ENCODE measurements at regions not wholly inside any gene's neighbourhood (a gene's known extent, or its start where the extent isn't known, plus 50 kb on each side); places are given as distances from the start of the nearest gene placed in this dataset.

DNA sequence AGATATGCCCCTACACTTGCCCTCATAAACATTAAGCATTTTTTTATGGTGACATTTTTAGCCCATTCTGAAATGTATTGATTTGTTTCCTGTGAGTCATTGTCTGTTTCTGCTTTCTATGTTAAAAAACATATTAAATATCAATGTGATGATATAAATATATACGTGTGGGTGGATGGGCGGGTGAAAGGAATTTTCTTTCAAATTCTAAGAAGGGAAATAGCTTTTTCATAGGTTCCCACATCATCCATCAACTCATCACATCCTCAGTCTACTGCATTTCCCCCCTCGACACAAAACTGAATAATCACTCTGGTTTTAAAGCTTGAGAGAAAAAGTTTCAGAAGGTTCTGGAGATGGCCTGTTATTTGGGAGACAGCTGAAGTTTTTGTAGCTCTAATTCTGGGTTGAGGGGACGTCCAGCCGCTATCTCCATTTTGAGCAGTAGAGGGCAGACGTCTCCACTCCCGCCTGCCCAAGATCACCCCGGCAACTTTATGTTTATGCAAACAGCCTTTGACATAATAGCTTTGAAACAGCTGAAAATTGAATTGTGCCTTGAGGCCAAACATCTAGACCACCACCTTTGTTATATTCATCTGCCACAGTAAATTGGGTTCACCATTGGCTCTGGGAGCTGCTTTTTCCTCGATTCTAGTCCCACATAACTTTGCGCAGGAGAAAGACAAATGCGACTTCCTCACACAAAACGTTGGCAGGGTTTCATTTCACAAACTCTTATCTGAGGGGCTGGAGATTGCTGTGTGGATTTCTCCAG, 216.2 kb upstream of the CLINT1 start:
- no peaks in the 10 kb centered on the region for H3K27me3 ChIP-seq (replicated peaks; ENCODE audit: insufficient read depth)
- H4K20me1 ChIP-seq (ENCODE audit: insufficient read depth) = no peaks in the 10 kb centered on the region
- H3K9ac ChIP-seq = peak overlapping the region; percentile 81
- H3K79me2 ChIP-seq (ENCODE audit: insufficient read depth) = no peaks in the 10 kb centered on the region
- no peaks in the 10 kb centered on the region for H3K9me3 ChIP-seq (ENCODE audit: low read depth)
- H3K27ac ChIP-seq = peak overlapping the region; percentile 91
- peak overlapping the region; percentile 86 for H2AFZ ChIP-seq
- H3K9me2 ChIP-seq (ENCODE audit: insufficient read depth) = no peaks in the 10 kb centered on the region
- peak overlapping the region; percentile 70 for H3K4me2 ChIP-seq (ENCODE audit: unreplicated experiment)
- peaks cover 14% of the 10 kb centered on the region for H3K4me1 ChIP-seq (ENCODE audit: insufficient read depth)
- H3K4me3 ChIP-seq = peak overlapping the region; percentile 48
- H3F3A ChIP-seq (ENCODE audit: insufficient read depth) = 0 out of 2 replicates have a peak, but pooled peaks cover 18% of the 10 kb centered on the region
- DNase-seq = peak; percentile 89
- in situ Hi-C loops (cut with MboI) = no loop called here
- no peaks in the 10 kb centered on the region for H3K36me3 ChIP-seq (ENCODE audit: low read depth)
- TF ChIP-seq EZH2 (IDR thresholded peaks at IDR 0.05; ENCODE audit: insufficient read depth, poor library complexity, severe bottlenecking) (no peak), EZH2phosphoT487 (IDR thresholded peaks at IDR 0.05; ENCODE audit: insufficient read depth, low read depth) (0 out of 2 replicates have a peak, but pooled peaks have one; percentile 40)
- WGBS, 2 experiments (ENCODE audit: low coverage in 1 of 2, low lambda C conversion rate in 2 of 2, missing lambda C conversion rate in 2 of 2) = 13 to 15% methylated on average over 12 of the region's 12 CpGs

GRCh38 chr5:158074597-158074991, 215.6 kb upstream of the CLINT1 start:
- DNase-seq = no peak
- WGBS, 2 experiments (ENCODE audit: low coverage in 1 of 2, low lambda C conversion rate in 2 of 2, missing lambda C conversion rate in 2 of 2) = 88 to 96% methylated on average over 2 of the region's 2 CpGs
- Histone ChIP-seq H3K9me2 (ENCODE audit: insufficient read depth) (no peaks in the 10 kb centered on the region), H3K4me2 (ENCODE audit: unreplicated experiment) (peak overlapping the region; percentile 70), H3K4me1 (ENCODE audit: insufficient read depth) (peaks cover 14% of the 10 kb centered on the region), H3K9me3 (ENCODE audit: low read depth) (no peaks in the 10 kb centered on the region), H3F3A (ENCODE audit: insufficient read depth) (0 out of 2 replicates have a peak, but pooled peaks cover 18% of the 10 kb centered on the region), H3K4me3 (no peak overlapping the region), H3K27me3 (replicated peaks; ENCODE audit: insufficient read depth) (no peaks in the 10 kb centered on the region), H3K9ac (peak overlapping the region; percentile 81), H3K36me3 (ENCODE audit: low read depth) (no peaks in the 10 kb centered on the region), H3K79me2 (ENCODE audit: insufficient read depth) (no peaks in the 10 kb centered on the region), H3K27ac (peak overlapping the region; percentile 91), H2AFZ (peak overlapping the region; percentile 86; the same call in 1 of the 2 replicates), H4K20me1 (ENCODE audit: insufficient read depth) (no peaks in the 10 kb centered on the region)
- in situ Hi-C loops (cut with MboI) = no loop called here
- TF ChIP-seq EZH2phosphoT487 (IDR thresholded peaks at IDR 0.05; ENCODE audit: insufficient read depth, low read depth) = no peak
- TF ChIP-seq EZH2 (IDR thresholded peaks at IDR 0.05; ENCODE audit: insufficient read depth, poor library complexity, severe bottlenecking) = no peak

DNA sequence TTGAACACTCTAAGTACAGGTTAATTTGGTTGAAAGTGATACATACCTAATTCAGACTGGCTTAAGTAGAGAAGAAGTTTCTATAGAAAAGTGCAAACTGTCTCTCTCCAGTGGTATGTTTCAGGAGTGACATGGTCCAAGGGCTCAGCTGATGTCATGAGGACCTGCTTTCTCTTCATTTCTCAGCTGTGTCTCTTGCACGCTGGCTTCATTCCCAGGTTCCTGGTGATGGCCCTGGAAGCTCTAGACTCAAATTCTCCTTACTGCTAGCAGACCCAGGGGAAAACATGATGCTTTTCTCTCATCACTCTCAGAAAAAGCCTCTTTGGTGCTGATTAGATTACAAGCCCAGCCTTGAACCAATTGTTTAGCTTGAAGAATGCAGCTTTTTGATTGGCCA, 211.9 kb upstream of the CLINT1 start:
- no peaks in the 10 kb centered on the region for H3K9me3 ChIP-seq (ENCODE audit: low read depth)
- no peaks in the 10 kb centered on the region for H3K79me2 ChIP-seq (ENCODE audit: insufficient read depth)
- 90 to 91% methylated on average over 1 of the region's 1 CpG for WGBS, 2 experiments (ENCODE audit: low coverage in 1 of 2, low lambda C conversion rate in 2 of 2, missing lambda C conversion rate in 2 of 2)
- H3K9ac ChIP-seq = no peak overlapping the region
- no peak overlapping the region for H3K4me3 ChIP-seq
- no peaks in the 10 kb centered on the region for H3K9me2 ChIP-seq (ENCODE audit: insufficient read depth)
- no peak overlapping the region for H3K27ac ChIP-seq
- peaks cover 17% of the 10 kb centered on the region for H3K4me1 ChIP-seq (ENCODE audit: insufficient read depth)
- H3F3A ChIP-seq (ENCODE audit: insufficient read depth) = 0 out of 2 replicates have a peak, but pooled peaks cover 16% of the 10 kb centered on the region
- in situ Hi-C loops (cut with MboI) = no loop called here
- no peak for DNase-seq
- H3K27me3 ChIP-seq (replicated peaks; ENCODE audit: insufficient read depth) = no peaks in the 10 kb centered on the region
- no peak overlapping the region for H3K4me2 ChIP-seq (ENCODE audit: unreplicated experiment)
- TF ChIP-seq EZH2phosphoT487 (IDR thresholded peaks at IDR 0.05; ENCODE audit: insufficient read depth, low read depth) (no peak), EZH2 (IDR thresholded peaks at IDR 0.05; ENCODE audit: insufficient read depth, poor library complexity, severe bottlenecking) (no peak)
- no peaks in the 10 kb centered on the region for H4K20me1 ChIP-seq (ENCODE audit: insufficient read depth)
- H2AFZ ChIP-seq = no peak overlapping the region
- H3K36me3 ChIP-seq (ENCODE audit: low read depth) = no peaks in the 10 kb centered on the region

DNA sequence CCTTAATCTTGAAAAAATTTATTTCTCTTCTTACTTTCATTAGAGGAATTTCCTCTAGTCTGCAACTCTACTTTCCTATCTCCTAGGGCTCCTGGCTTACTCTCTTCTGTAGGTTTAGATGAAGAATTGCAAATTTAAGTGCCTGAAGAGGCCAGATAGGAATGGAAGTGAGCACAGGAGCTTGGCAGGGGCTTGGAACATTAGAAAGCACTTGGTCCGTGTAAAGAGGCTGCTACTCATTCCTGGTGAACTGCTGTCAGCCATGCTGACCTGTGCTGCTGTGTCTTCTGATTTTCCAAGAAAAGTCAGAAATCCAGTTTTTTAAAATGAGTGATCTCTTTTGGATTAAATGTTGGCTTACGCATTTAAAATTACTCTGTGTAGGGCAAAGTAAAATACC, 210.9 kb upstream of the CLINT1 start:
- 96 to 98% methylated on average over 2 of the region's 2 CpGs for WGBS, 2 experiments (ENCODE audit: low coverage in 1 of 2, low lambda C conversion rate in 2 of 2, missing lambda C conversion rate in 2 of 2)
- Histone ChIP-seq H3K4me2 (ENCODE audit: unreplicated experiment) (no peak overlapping the region), H3K9ac (no peak overlapping the region), H3K4me3 (no peak overlapping the region), H3K27me3 (replicated peaks; ENCODE audit: insufficient read depth) (no peaks in the 10 kb centered on the region), H3K9me2 (ENCODE audit: insufficient read depth) (no peaks in the 10 kb centered on the region), H3K79me2 (ENCODE audit: insufficient read depth) (no peaks in the 10 kb centered on the region), H2AFZ (no peak overlapping the region), H3K27ac (no peak overlapping the region), H3F3A (ENCODE audit: insufficient read depth) (0 out of 2 replicates have a peak, but pooled peaks cover 10% of the 10 kb centered on the region), H3K4me1 (ENCODE audit: insufficient read depth) (peaks cover 10% of the 10 kb centered on the region), H3K36me3 (ENCODE audit: low read depth) (no peaks in the 10 kb centered on the region), H4K20me1 (ENCODE audit: insufficient read depth) (no peaks in the 10 kb centered on the region), H3K9me3 (ENCODE audit: low read depth) (no peaks in the 10 kb centered on the region)
- no peak for TF ChIP-seq EZH2phosphoT487 (IDR thresholded peaks at IDR 0.05; ENCODE audit: insufficient read depth, low read depth)
- no peak for TF ChIP-seq EZH2 (IDR thresholded peaks at IDR 0.05; ENCODE audit: insufficient read depth, poor library complexity, severe bottlenecking)
- DNase-seq = no peak
- in situ Hi-C loops (cut with MboI) = no loop called here

Data from GM23248 (cell line).